Retinal pigment epithelial cell (primary cell): ENCODE measurements at regions not wholly inside any gene's neighbourhood (a gene's known extent, or its start where the extent isn't known, plus 50 kb on each side); places are given as distances from the start of the nearest gene placed in this dataset.
"Not testable (repeated sequence)": the region's sequence is repeated elsewhere in the genome, so short reads cannot be mapped to it uniquely, and the experiment has no call there.

Source experiments
- DNase-seq: peaks from one replicate; pipeline ENCODE4 v3.0.0-alpha.2; 2010; ENCODE audit warnings: low read depth
- H3K4me3 ChIP-seq: 2 replicates; pipeline ENCODE4 v1.5.1; 2011; ENCODE audit warnings: mild to moderate bottlenecking, low read length, control low read depth, moderate library complexity
- CTCF ChIP-seq: conservative IDR thresholded peaks from 2 replicates; pipeline ENCODE4 v1.5.1; 2011; ENCODE audit warnings: low read depth, low read length, control low read depth, inconsistent platforms

- no peak for TF ChIP-seq CTCF
- DNase-seq, result no peak
- no peak overlapping the region for H3K4me3 ChIP-seq
Observed at GRCh38 chr3:59496250-59496649, 446.4 kb upstream of the CFAP20DC start.

- not testable (repeated sequence) for DNase-seq, H3K4me3 ChIP-seq
Observed at GRCh38 chr3:59494969-59495368, 445.1 kb upstream of the CFAP20DC start.

DNA sequence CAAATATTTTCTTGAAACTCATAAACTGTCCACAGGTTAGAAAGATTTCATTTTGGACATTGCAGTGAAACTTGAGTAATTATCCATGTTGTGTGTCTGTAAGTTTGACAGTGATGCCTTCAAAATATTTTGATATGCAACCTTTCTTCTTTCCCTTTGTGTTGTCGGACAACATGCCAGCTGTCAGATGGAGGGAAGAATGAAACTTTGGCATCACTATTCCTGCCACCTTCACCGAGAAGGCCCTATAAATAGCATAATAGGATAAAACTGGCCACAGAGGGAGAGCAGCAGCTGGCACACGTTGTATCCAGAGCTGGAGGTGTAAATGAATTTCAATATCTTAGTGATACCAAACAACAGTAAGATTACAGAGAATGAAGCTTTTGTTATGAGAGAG, 436.7 kb upstream of the CFAP20DC start:
- no peak for TF ChIP-seq CTCF
- DNase-seq, result no peak
- no peak overlapping the region for H3K4me3 ChIP-seq

- H3K4me3 ChIP-seq, result no peak overlapping the region
- no peak for DNase-seq
- no peak for TF ChIP-seq CTCF
Observed at GRCh38 chr3:59483191-59483590, 433.4 kb upstream of the CFAP20DC start.

DNA sequence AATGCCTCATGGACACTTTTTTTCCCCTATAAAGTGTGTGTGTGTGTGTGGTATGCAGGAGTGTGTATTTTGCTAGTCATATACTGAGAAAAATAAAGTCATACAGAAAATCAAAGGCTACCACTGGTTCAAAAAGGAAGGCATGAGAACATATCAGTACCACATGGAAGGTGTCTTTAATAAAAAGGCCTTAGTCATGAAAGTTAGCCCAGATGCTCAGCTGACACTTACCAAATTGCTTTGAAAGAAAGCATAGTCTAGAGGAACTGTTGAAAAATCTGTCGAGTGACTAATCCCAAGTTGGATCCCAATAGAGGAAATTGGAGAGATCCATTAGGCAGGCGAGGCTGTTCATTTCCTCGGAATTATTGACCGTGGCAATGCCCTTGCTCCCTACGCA, 432.9 kb upstream of the CFAP20DC start:
- no peak overlapping the region for H3K4me3 ChIP-seq
- TF ChIP-seq CTCF, result no peak
- DNase-seq, result no peak

- no peak for DNase-seq
- no peak for TF ChIP-seq CTCF
- no peak overlapping the region for H3K4me3 ChIP-seq
Observed at GRCh38 chr3:59481776-59482400, 432.1 kb upstream of the CFAP20DC start.

GRCh38 chr3:59480486-59480995, 430.7 kb upstream of the CFAP20DC start:
- TF ChIP-seq CTCF, result no peak
- DNase-seq, result no peak
- no peak overlapping the region for H3K4me3 ChIP-seq

GRCh38 chr3:59473636-59474035, 423.8 kb upstream of the CFAP20DC start:
- no peak for DNase-seq
- no peak for TF ChIP-seq CTCF
- H3K4me3 ChIP-seq, result no peak overlapping the region
